H1 (cell line): ENCODE measurements at regions not wholly inside any gene's neighbourhood (a gene's known extent, or its start where the extent isn't known, plus 50 kb on each side); places are given as distances from the start of the nearest gene placed in this dataset.

Experiments
- CBX5 ChIP-seq: fragments of 300-800, 300-1000 bp; sonication (generic); IDR thresholded peaks from 2 replicates; pipeline ENCODE4 v1.7.1; 2016; ENCODE audit warnings: antibody characterized with exemption, low read length, low read depth
- GTF2F1 ChIP-seq: IDR thresholded peaks from 2 replicates; pipeline ENCODE4 v1.6.1; 2012; ENCODE audit warnings: low read depth, low read length, improper control_type of control experiment, borderline replicate concordance
- KDM4A ChIP-seq: IDR thresholded peaks from one replicate; pipeline ENCODE4 v1.7.1; 2012; ENCODE audit warnings: low read depth, mild to moderate bottlenecking, moderate library complexity, low read length, inconsistent platforms; ENCODE audit not compliant: severe bottlenecking
- POLR2AphosphoS5 ChIP-seq: IDR thresholded peaks from 2 replicates; pipeline ENCODE4 v1.6.1; 2011; ENCODE audit warnings: low read depth, low read length
- SIRT6 ChIP-seq: IDR thresholded peaks from one replicate; pipeline ENCODE4 v1.7.1; 2012; ENCODE audit warnings: low read length, inconsistent platforms
- SP1 ChIP-seq: IDR thresholded peaks from 2 replicates; pipeline ENCODE4 v1.6.1; 2011; ENCODE audit warnings: low read depth, low read length
- YY1 ChIP-seq: IDR thresholded peaks from 2 replicates; pipeline ENCODE4 v1.6.1; 2011; ENCODE audit warnings: low read depth, mild to moderate bottlenecking, low read length

- TF ChIP-seq CBX5 (no peak), GTF2F1 (no peak), YY1 (no peak), SP1 (no peak), KDM4A (no peak), SIRT6 (no peak), POLR2AphosphoS5 (no peak)
- TF ChIP-seq, all 59 proteins: peak for 0
These were observed 206.2 kb upstream of the IRX5 start (continued) for GRCh38 chr16:54724346-54724925.
